Mesenchymal stem cell (in vitro differentiated cells and primary cell): ENCODE measurements at regions not wholly inside any gene's neighbourhood (a gene's known extent, or its start where the extent isn't known, plus 50 kb on each side); places are given as distances from the start of the nearest gene placed in this dataset.
A peak's percentile ranks its signal among the peaks of the same experiment; 100 is the strongest.

ENCODE experiments used
- DNase-seq: peaks from one replicate; pipeline ENCODE4 v3.0.0-alpha.2; 2013
- H2AFZ ChIP-seq: one replicate; pipeline ENCODE4 v1.6.1; 2013; ENCODE audit warnings: low read depth, mild to moderate bottlenecking, control low read depth, inconsistent platforms, low read length, moderate library complexity
- H2AK5ac ChIP-seq: 2 replicates; pipeline ENCODE4 v1.6.1; 2013; ENCODE audit warnings: low read length, moderate library complexity, mild to moderate bottlenecking, inconsistent platforms; ENCODE audit not compliant: severe bottlenecking
- H2BK120ac ChIP-seq: one replicate; pipeline ENCODE4 v1.6.1; 2013; ENCODE audit warnings: low read depth, mild to moderate bottlenecking, inconsistent platforms, low read length, moderate library complexity
- H2BK12ac ChIP-seq, 2 experiments: one replicate each; pipeline ENCODE4 v1.6.1; 2013; ENCODE audit warnings: inconsistent platforms in 2 of 2, low read length in 2 of 2, mild to moderate bottlenecking in 2 of 2, moderate library complexity in 2 of 2, control low read depth in 1 of 2
- H2BK15ac ChIP-seq: one replicate; pipeline ENCODE4 v1.6.1; 2013; ENCODE audit warnings: mild to moderate bottlenecking, low read depth, inconsistent platforms; ENCODE audit not compliant: poor library complexity, severe bottlenecking
- H2BK5ac ChIP-seq: 2 replicates; pipeline ENCODE4 v1.6.1; 2013; ENCODE audit warnings: low read depth, mild to moderate bottlenecking, low read length, control low read depth, inconsistent platforms; ENCODE audit not compliant: poor library complexity, severe bottlenecking
- H3K14ac ChIP-seq, 2 experiments: one replicate each; pipeline ENCODE4 v1.6.1; 2013; ENCODE audit warnings: inconsistent platforms in 2 of 2, low read length in 2 of 2, control low read depth in 1 of 2, mild to moderate bottlenecking in 1 of 2, moderate library complexity in 1 of 2
- H3K18ac ChIP-seq, 2 experiments: one replicate each; pipeline ENCODE4 v1.6.1; 2013; ENCODE audit warnings: inconsistent platforms in 2 of 2, low read length in 2 of 2, control low read depth in 1 of 2, low read depth in 1 of 2, mild to moderate bottlenecking in 1 of 2
- H3K23ac ChIP-seq, 2 experiments: one replicate each; pipeline ENCODE4 v1.6.1; 2013; ENCODE audit warnings: inconsistent platforms in 2 of 2, low read length in 2 of 2, mild to moderate bottlenecking in 2 of 2, moderate library complexity in 2 of 2, control low read depth in 1 of 2
- H3K27ac ChIP-seq: 2 replicates; pipeline ENCODE4 v1.5.1; 2013; ENCODE audit warnings: mild to moderate bottlenecking, moderate library complexity, low read length, control low read depth, inconsistent platforms; ENCODE audit not compliant: poor library complexity, severe bottlenecking
- H3K27me3 ChIP-seq, 2 experiments: 2 replicates each; pipeline versions ENCODE4 v1.6.1 to v1.7.0; 2013; ENCODE audit warnings: low read length in 2 of 2, mild to moderate bottlenecking in 2 of 2, moderate library complexity in 2 of 2, control low read depth in 1 of 2, inconsistent platforms in 1 of 2; ENCODE audit not compliant: control insufficient read depth in 1 of 2, insufficient read depth in 1 of 2
- H3K36me3 ChIP-seq, 2 experiments: 2 replicates each; pipeline versions ENCODE4 v1.6.1 to v1.7.0; 2013; ENCODE audit warnings: low read length in 2 of 2, control low read depth in 1 of 2, inconsistent platforms in 1 of 2, low read depth in 1 of 2, mild to moderate bottlenecking in 1 of 2; ENCODE audit not compliant: insufficient read depth in 2 of 2, control insufficient read depth in 1 of 2
- H3K4ac ChIP-seq, 2 experiments: one replicate each; pipeline ENCODE4 v1.6.1; 2013; ENCODE audit warnings: inconsistent platforms in 2 of 2, low read length in 2 of 2, mild to moderate bottlenecking in 2 of 2, moderate library complexity in 2 of 2, control low read depth in 1 of 2, low read depth in 1 of 2
- H3K4me1 ChIP-seq: 2 replicates; pipeline ENCODE4 v1.6.1; 2013; ENCODE audit warnings: low read depth, low read length, control low read depth; ENCODE audit not compliant: control insufficient read depth, insufficient read depth
- H3K4me2 ChIP-seq: 2 replicates; pipeline ENCODE4 v1.6.1; 2013; ENCODE audit warnings: low read length, mild to moderate bottlenecking, inconsistent platforms; ENCODE audit not compliant: poor library complexity, severe bottlenecking
- H3K4me3 ChIP-seq, 2 experiments: 2 replicates each; pipeline versions ENCODE4 v1.5.1 to v1.7.0; 2013; ENCODE audit warnings: low read length in 2 of 2, mild to moderate bottlenecking in 2 of 2, control low read depth in 1 of 2, low read depth in 1 of 2; ENCODE audit not compliant: insufficient read depth in 1 of 2
- H3K79me1 ChIP-seq: replicated peaks from 2 replicates; pipeline ENCODE4 v1.6.1; 2013; ENCODE audit warnings: mild to moderate bottlenecking, control low read depth, low read length, inconsistent platforms; ENCODE audit not compliant: poor library complexity, severe bottlenecking
- H3K9ac ChIP-seq: 2 replicates; pipeline ENCODE4 v1.7.0; 2013; ENCODE audit warnings: mild to moderate bottlenecking, low read length, moderate library complexity
- H3K9me3 ChIP-seq: 2 replicates; pipeline ENCODE4 v1.7.0; 2013; ENCODE audit warnings: mild to moderate bottlenecking, low read length; ENCODE audit not compliant: control insufficient read depth
- H4K8ac ChIP-seq: one replicate; pipeline ENCODE4 v1.6.1; 2013; ENCODE audit warnings: inconsistent platforms, mild to moderate bottlenecking, low read length, moderate library complexity
- H4K91ac ChIP-seq: one replicate; pipeline ENCODE4 v1.6.1; 2013; ENCODE audit warnings: mild to moderate bottlenecking, low read length, inconsistent platforms
- WGBS: methylation state at CpG from one replicate; pipeline ENCODE4 v1.1.7; 2013; ENCODE audit warnings: mixed read lengths; 5-methylcytosine and 5-hydroxymethylcytosine counted together

DNA sequence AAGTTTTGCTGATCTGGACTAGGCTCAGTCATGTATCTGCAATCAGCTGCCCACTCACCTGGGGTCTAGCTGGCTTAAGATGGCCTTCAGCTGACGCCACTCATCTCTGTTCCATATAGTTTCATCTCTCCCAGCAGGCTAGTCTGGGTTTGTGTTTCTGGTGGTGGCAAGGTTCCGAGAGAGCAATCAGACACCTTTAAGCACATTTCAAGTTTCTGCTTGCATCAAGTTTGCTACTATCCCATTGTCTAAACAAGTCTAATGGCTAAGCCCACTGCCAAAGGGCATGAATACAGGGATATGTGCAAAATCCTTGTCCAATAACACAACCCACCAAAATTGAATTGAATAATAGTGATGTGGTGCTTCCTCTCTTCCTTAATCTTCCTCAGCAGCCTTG, 251.7 kb downstream of the PIK3R1 start:
- Histone ChIP-seq H3K9ac (no peak overlapping the region), H3K79me1 (no peaks in the 10 kb centered on the region), H3K9me3 (no peaks in the 10 kb centered on the region), H3K4me3 (no peak overlapping the region), H2AK5ac (no peak overlapping the region), H3K36me3 (no peaks in the 10 kb centered on the region), H2BK15ac (no peak overlapping the region), H4K91ac (no peak overlapping the region), H4K8ac (no peak overlapping the region), H3K18ac (no peak overlapping the region), H3K23ac (no peak overlapping the region), H3K4me2 (no peak overlapping the region), H2AFZ (no peak overlapping the region), H2BK5ac (no peak overlapping the region), H2BK120ac (no peak overlapping the region), H3K14ac (no peak overlapping the region), H3K27me3 (no peaks in the 10 kb centered on the region), H3K4ac (no peak overlapping the region), H3K4me1 (no peaks in the 10 kb centered on the region), H2BK12ac (peak overlapping the region in 1 of 2 experiments; percentile 24), H3K27ac (no peak overlapping the region)
- 94% methylated on average over 2 of the region's 2 CpGs for WGBS
- DNase-seq, result no peak

DNA sequence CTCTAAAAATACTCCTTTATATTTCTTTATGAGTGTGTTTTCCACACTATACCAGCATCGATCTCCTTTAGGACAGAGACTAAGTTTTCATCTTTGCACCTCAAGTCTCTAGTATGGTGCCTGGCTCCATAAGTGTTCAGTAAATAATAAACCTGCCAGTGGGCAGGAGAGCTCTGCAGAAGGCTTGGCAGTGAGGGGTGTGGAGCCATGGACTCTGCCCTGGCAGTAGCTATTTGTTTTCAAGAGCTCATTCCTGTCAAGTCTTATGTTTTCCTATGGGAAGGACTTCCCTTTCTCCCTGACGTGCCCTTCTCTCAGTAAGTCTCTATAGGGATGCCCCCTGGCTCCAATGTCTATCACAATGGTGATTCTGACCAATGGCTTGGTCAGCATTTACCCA, 252.2 kb downstream of the PIK3R1 start:
- no peak overlapping the region for H3K18ac ChIP-seq
- H2BK12ac ChIP-seq, result no peak overlapping the region
- H3K4me3 ChIP-seq, result no peak overlapping the region
- no peak overlapping the region for H3K4ac ChIP-seq
- H3K27me3 ChIP-seq, result no peaks in the 10 kb centered on the region
- H3K4me2 ChIP-seq, result no peak overlapping the region
- H3K4me1 ChIP-seq, result no peaks in the 10 kb centered on the region
- no peaks in the 10 kb centered on the region for H3K79me1 ChIP-seq
- WGBS, result 83% methylated on average over 1 of the region's 2 CpGs
- DNase-seq, result no peak
- no peak overlapping the region for H4K91ac ChIP-seq
- no peak overlapping the region for H4K8ac ChIP-seq
- no peak overlapping the region for H3K27ac ChIP-seq
- H3K14ac ChIP-seq, result no peak overlapping the region
- H2BK120ac ChIP-seq, result no peak overlapping the region
- H2AFZ ChIP-seq, result no peak overlapping the region
- no peak overlapping the region for H2BK15ac ChIP-seq
- no peak overlapping the region for H2AK5ac ChIP-seq
- no peaks in the 10 kb centered on the region for H3K36me3 ChIP-seq
- H3K23ac ChIP-seq, result no peak overlapping the region
- no peak overlapping the region for H2BK5ac ChIP-seq
- no peak overlapping the region for H3K9ac ChIP-seq
- H3K9me3 ChIP-seq, result no peaks in the 10 kb centered on the region

DNA sequence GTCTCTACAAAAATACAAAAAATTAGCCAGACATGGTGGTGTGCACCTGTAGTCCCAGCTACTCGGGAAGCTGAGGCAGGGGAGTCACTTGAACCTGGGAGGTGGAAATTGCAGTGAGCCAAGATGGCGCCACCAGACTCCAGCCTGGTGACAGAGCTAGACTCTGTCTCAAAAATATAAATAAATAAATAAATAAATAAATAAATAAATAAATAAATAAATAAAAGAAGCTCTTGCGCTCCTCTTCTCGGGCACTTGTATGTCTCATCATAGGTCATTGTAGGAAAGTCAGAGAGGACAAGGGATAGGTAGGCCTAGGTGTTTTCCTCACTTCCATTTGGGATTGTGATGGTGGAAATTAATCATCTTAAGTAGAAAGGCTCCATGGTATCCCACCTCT, 252.8 kb downstream of the PIK3R1 start:
- H3K36me3 ChIP-seq, result no peaks in the 10 kb centered on the region

DNA sequence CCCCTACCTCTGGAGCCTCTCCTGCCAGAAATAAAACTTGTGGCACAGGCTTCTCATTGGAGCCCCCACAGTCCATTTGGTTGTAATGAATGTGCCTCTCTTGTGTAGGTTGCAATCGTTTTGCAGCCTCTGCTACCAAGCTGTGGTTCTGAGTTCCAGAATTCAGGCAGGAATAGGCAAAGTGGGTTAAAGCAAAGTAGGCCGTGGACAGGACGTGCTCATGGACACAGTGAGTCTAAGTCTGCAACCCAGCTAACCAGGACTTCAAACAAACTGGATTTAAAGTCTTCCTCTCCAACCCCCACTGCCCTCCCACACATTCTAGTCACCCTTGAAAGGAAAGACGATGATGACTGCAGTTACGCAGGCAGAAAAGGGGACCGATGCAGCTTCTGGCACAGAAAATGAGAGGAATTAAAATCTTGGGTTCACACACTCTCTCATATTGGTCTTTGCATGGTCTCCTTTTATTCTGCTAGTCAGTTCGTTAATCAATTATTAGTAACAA, 260.0 kb downstream of the PIK3R1 start:
- no peak overlapping the region for H3K4me3 ChIP-seq
- no peak overlapping the region for H2BK120ac ChIP-seq
- H3K36me3 ChIP-seq, result no peaks in the 10 kb centered on the region
- no peaks in the 10 kb centered on the region for H3K9me3 ChIP-seq
- H3K18ac ChIP-seq, result no peak overlapping the region
- H3K9ac ChIP-seq, result no peak overlapping the region
- H2BK12ac ChIP-seq, result no peak overlapping the region
- H2BK15ac ChIP-seq, result no peak overlapping the region
- H3K4me1 ChIP-seq, result no peaks in the 10 kb centered on the region
- H3K27me3 ChIP-seq, result no peaks in the 10 kb centered on the region
- DNase-seq, result no peak
- no peak overlapping the region for H2AK5ac ChIP-seq
- WGBS, result 90% methylated on average over 7 of the region's 7 CpGs
- no peak overlapping the region for H3K14ac ChIP-seq
- H4K91ac ChIP-seq, result no peak overlapping the region
- no peak overlapping the region for H3K23ac ChIP-seq
- H2BK5ac ChIP-seq, result no peak overlapping the region
- no peak overlapping the region for H4K8ac ChIP-seq
- H3K27ac ChIP-seq, result no peak overlapping the region
- no peak overlapping the region for H3K4me2 ChIP-seq
- H3K79me1 ChIP-seq, result no peaks in the 10 kb centered on the region
- no peak overlapping the region for H2AFZ ChIP-seq
- H3K4ac ChIP-seq, result no peak overlapping the region

More for the DNA sequence above, 252.8 kb downstream of the PIK3R1 start:
- no peak overlapping the region for H3K14ac ChIP-seq
- H4K91ac ChIP-seq, result no peak overlapping the region
- no peak overlapping the region for H3K23ac ChIP-seq
- H3K4me2 ChIP-seq, result no peak overlapping the region
- no peak overlapping the region for H2BK15ac ChIP-seq
- H3K4me1 ChIP-seq, result no peaks in the 10 kb centered on the region
- H4K8ac ChIP-seq, result no peak overlapping the region
- H2AK5ac ChIP-seq, result no peak overlapping the region
- no peak overlapping the region for H3K4me3 ChIP-seq
- no peaks in the 10 kb centered on the region for H3K79me1 ChIP-seq
- H3K4ac ChIP-seq, result no peak overlapping the region
- no peak for DNase-seq
- WGBS, result 92% methylated on average over 2 of the region's 4 CpGs
- H2AFZ ChIP-seq, result no peak overlapping the region
- H3K9me3 ChIP-seq, result no peaks in the 10 kb centered on the region
- no peak overlapping the region for H2BK12ac ChIP-seq
- no peak overlapping the region for H3K9ac ChIP-seq
- H2BK5ac ChIP-seq, result no peak overlapping the region
- H3K27me3 ChIP-seq, result no peaks in the 10 kb centered on the region
- H2BK120ac ChIP-seq, result no peak overlapping the region
- H3K27ac ChIP-seq, result no peak overlapping the region
- H3K18ac ChIP-seq, result no peak overlapping the region
